K562 (cell line): ENCODE measurements at regions not wholly inside any gene's neighbourhood (a gene's known extent, or its start where the extent isn't known, plus 50 kb on each side); places are given as distances from the start of the nearest gene placed in this dataset.

Experiments used
- ARHGAP35 ChIP-seq: fragments of 450-650 bp; IDR thresholded peaks from 2 replicates; pipeline ENCODE4 v1.6.1; 2018; ENCODE audit not compliant: partially characterized antibody
- CHD1 ChIP-seq: fragments of 200-600 bp; sonication (generic); IDR thresholded peaks from one replicate; pipeline ENCODE4 v1.6.1; 2012; ENCODE audit warnings: mild to moderate bottlenecking, moderate library complexity, low read length, inconsistent platforms
- CTCF ChIP-seq, 3 experiments: IDR thresholded peaks in 2 of 3; conservative IDR thresholded peaks in 1 of 3; 2 replicates each; pipeline ENCODE4 v1.5.1; 2011 to 2012; ENCODE audit warnings: low read length in 3 of 3, mild to moderate bottlenecking in 3 of 3, control low read depth in 2 of 3, improper control_type of control experiment in 1 of 3, inconsistent platforms in 1 of 3, low read depth in 1 of 3, mixed read lengths in 1 of 3, moderate library complexity in 1 of 3; ENCODE audit not compliant: insufficient read depth in 2 of 3
- EZH2 ChIP-seq: IDR thresholded peaks from 2 replicates; pipeline ENCODE4 v1.6.1; 2012; ENCODE audit warnings: low read depth, mild to moderate bottlenecking, inconsistent platforms, low read length, borderline replicate concordance
- HBP1 ChIP-seq: fragments of 450-650 bp; formaldehyde crosslinking; IDR thresholded peaks from 2 replicates; pipeline ENCODE4 v1.4.0; 2022; ENCODE audit warnings: missing genetic modification characterization
- HDAC8 ChIP-seq: fragments of 450-650 bp; IDR thresholded peaks from 2 replicates; pipeline ENCODE4 v1.6.1; 2016; ENCODE audit warnings: mild to moderate bottlenecking, missing genetic modification characterization, moderate library complexity, missing compliant biosample characterization
- NFE2L1 ChIP-seq: fragments of 450-650 bp; IDR thresholded peaks from 2 replicates; pipeline ENCODE4 v1.6.1; 2016; ENCODE audit warnings: missing genetic modification characterization, low read depth, mild to moderate bottlenecking, missing compliant biosample characterization, moderate library complexity, borderline replicate concordance
- POLR2AphosphoS2 ChIP-seq: IDR thresholded peaks from 2 replicates; pipeline ENCODE4 v1.6.1; 2012; ENCODE audit warnings: low read length, improper control_type of control experiment
- ZNF639 ChIP-seq, 2 experiments: fragments of 200-800 bp in 1 of 2; sonication (Bioruptor generic) in 1 of 2; sonication (generic) in 1 of 2; formaldehyde crosslinking in 1 of 2; IDR thresholded peaks in 1 of 2; conservative IDR thresholded peaks in 1 of 2; 2 replicates each; pipeline versions ENCODE4 v1.5.0 to v1.6.1; 2016 to 2020; ENCODE audit warnings: missing compliant biosample characterization in 1 of 2, missing genetic modification characterization in 1 of 2, missing genetic modification reagents in 1 of 2

- TF ChIP-seq ZNF639 (CRISPR knock-in tag; conservative IDR thresholded peaks at IDR 0.05 in 1 of 2, IDR thresholded peaks at IDR 0.05 in 1 of 2) (no peak), HBP1 (no peak), EZH2 (no peak), NFE2L1 (tag) (no peak), POLR2AphosphoS2 (no peak), ARHGAP35 (no peak), CTCF (IDR thresholded peaks at IDR 0.05 in 2 of 3, conservative IDR thresholded peaks at IDR 0.05 in 1 of 3; ENCODE audit: insufficient read depth in 2 of 3, low read depth in 1 of 3, low read length in 3 of 3) (no peak), CHD1 (no peak), HDAC8 (tag) (no peak)
These were observed 474.8 kb downstream of the EFNA5 start for GRCh38 chr5:107195890-107196395.
